HG03095 (cell line): ENCODE measurements at regions not wholly inside any gene's neighbourhood (a gene's known extent, or its start where the extent isn't known, plus 50 kb on each side); places are given as distances from the start of the nearest gene placed in this dataset.

Source experiments
- ATAC-seq: cut with Tn5 transposase; IDR thresholded peaks from one replicate; pipeline ENCODE4 v1.9.1; 2021; ENCODE audit warnings: moderate library complexity; ENCODE audit not compliant: unreplicated experiment

GRCh38 chr15:98187549-98187948 is 227.0 kb downstream of the ARRDC4 start:
- ATAC-seq: no peak

- ATAC-seq: no peak
Measured at GRCh38 chr15:98190914-98191313, 230.4 kb downstream of the ARRDC4 start.

- ATAC-seq: no peak
Measured at GRCh38 chr15:98195796-98196195, 235.3 kb downstream of the ARRDC4 start.

- ATAC-seq: no peak
Measured at GRCh38 chr15:98196371-98196770, 235.9 kb downstream of the ARRDC4 start.

- ATAC-seq: no peak
Measured at GRCh38 chr15:98202256-98202655, 241.8 kb downstream of the ARRDC4 start.

- no peak for ATAC-seq
Measured at GRCh38 chr15:98203872-98204660, 243.6 kb downstream of the ARRDC4 start.

- ATAC-seq: no peak
Measured at GRCh38 chr15:98207928-98208327, 247.4 kb downstream of the ARRDC4 start.

- no peak for ATAC-seq
Measured at GRCh38 chr15:98213346-98213979, 253.0 kb downstream of the ARRDC4 start.

- ATAC-seq: no peak
Measured at GRCh38 chr15:98216166-98216565, 255.7 kb downstream of the ARRDC4 start.

GRCh38 chr15:98217356-98217755 is 256.9 kb downstream of the ARRDC4 start:
- no peak for ATAC-seq

GRCh38 chr15:98221144-98221543 is 260.6 kb downstream of the ARRDC4 start:
- ATAC-seq: no peak

- no peak for ATAC-seq
Measured at GRCh38 chr15:98221577-98221976, 261.1 kb downstream of the ARRDC4 start.

GRCh38 chr15:98226149-98226548 is 265.6 kb downstream of the ARRDC4 start:
- ATAC-seq: no peak

GRCh38 chr15:98226578-98226977 is 266.1 kb downstream of the ARRDC4 start:
- no peak for ATAC-seq

- ATAC-seq: no peak
Measured at GRCh38 chr15:98228846-98229245, 268.3 kb downstream of the ARRDC4 start.

- no peak for ATAC-seq
Measured at GRCh38 chr15:98230975-98231374, 270.5 kb downstream of the ARRDC4 start.

- no peak for ATAC-seq
Measured at GRCh38 chr15:98231696-98232440, 271.4 kb downstream of the ARRDC4 start.

GRCh38 chr15:98232761-98233160 is 272.3 kb downstream of the ARRDC4 start:
- no peak for ATAC-seq

- no peak for ATAC-seq
Measured at GRCh38 chr15:98233873-98234272, 273.4 kb downstream of the ARRDC4 start.

- no peak for ATAC-seq
Measured at GRCh38 chr15:98240303-98240702, 279.8 kb downstream of the ARRDC4 start.

- ATAC-seq: no peak
Measured at GRCh38 chr15:98241032-98241554, 280.6 kb downstream of the ARRDC4 start.

GRCh38 chr15:98257290-98257689 is 296.8 kb downstream of the ARRDC4 start:
- no peak for ATAC-seq
